MM.1S (cell line): ENCODE measurements at regions not wholly inside any gene's neighbourhood (a gene's known extent, or its start where the extent isn't known, plus 50 kb on each side); places are given as distances from the start of the nearest gene placed in this dataset.

Experiments used
- EZH2 ChIP-seq: fragments of 300-600 bp; sonication (generic); optimal IDR thresholded peaks from 2 replicates; pipeline ENCODE3; 2017; ENCODE audit warnings: low read depth, mild to moderate bottlenecking, antibody characterized with exemption, low read length, mixed read lengths
- TF ChIP-seq, protein P1 (sequence below): fragments of 300-600 bp; sonication (generic); IDR thresholded peaks from 2 replicates; pipeline ENCODE4 v1.5.1; 2016; ENCODE audit warnings: antibody characterized with exemption, low read length, mixed read lengths

- TF ChIP-seq, protein P1, sequence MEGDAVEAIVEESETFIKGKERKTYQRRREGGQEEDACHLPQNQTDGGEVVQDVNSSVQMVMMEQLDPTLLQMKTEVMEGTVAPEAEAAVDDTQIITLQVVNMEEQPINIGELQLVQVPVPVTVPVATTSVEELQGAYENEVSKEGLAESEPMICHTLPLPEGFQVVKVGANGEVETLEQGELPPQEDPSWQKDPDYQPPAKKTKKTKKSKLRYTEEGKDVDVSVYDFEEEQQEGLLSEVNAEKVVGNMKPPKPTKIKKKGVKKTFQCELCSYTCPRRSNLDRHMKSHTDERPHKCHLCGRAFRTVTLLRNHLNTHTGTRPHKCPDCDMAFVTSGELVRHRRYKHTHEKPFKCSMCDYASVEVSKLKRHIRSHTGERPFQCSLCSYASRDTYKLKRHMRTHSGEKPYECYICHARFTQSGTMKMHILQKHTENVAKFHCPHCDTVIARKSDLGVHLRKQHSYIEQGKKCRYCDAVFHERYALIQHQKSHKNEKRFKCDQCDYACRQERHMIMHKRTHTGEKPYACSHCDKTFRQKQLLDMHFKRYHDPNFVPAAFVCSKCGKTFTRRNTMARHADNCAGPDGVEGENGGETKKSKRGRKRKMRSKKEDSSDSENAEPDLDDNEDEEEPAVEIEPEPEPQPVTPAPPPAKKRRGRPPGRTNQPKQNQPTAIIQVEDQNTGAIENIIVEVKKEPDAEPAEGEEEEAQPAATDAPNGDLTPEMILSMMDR: no peak
- no peak for TF ChIP-seq EZH2
Measured at GRCh38 chr1:67970088-67970487, 80.3 kb downstream of the DIRAS3 start.
